GM12891 (cell line): ENCODE measurements at regions not wholly inside any gene's neighbourhood (a gene's known extent, or its start where the extent isn't known, plus 50 kb on each side); places are given as distances from the start of the nearest gene placed in this dataset.

ENCODE experiments used
- PAX5 ChIP-seq: IDR thresholded peaks from 2 replicates; pipeline ENCODE4 v1.6.1; 2011; ENCODE audit warnings: low read length, moderate library complexity, mild to moderate bottlenecking; ENCODE audit not compliant: insufficient read depth, severe bottlenecking
- POLR2A ChIP-seq: IDR thresholded peaks from 2 replicates; pipeline ENCODE4 v1.6.1; 2011; ENCODE audit warnings: low read depth, low read length, control low read depth
- POLR2AphosphoS5 ChIP-seq: IDR thresholded peaks from 2 replicates; pipeline ENCODE4 v1.6.1; 2011; ENCODE audit warnings: low read depth, low read length, control low read depth
- SPI1 ChIP-seq: IDR thresholded peaks from 2 replicates; pipeline ENCODE4 v1.6.1; 2011; ENCODE audit warnings: low read depth, low read length, control low read depth

DNA sequence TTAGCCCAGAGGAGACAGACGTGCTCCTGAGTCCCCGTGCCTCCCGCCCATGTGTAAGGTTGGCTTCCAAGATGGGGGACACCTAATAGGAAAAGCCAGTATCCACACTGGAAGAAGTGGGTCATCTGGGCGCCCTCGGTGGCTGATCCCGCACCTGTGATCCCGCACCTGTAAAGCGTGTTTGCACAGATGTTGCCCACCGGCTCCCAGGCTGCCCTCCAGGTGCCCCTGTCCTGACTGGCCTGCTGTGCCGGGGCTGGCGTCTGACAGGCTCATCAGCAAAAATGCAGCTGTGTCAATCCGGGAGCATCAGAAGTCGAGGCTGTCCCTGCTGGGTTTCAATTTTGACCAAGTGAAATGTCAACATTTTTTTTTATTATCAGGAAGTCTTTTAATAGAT is 88.5 kb downstream of the IRX1 start:
- TF ChIP-seq POLR2AphosphoS5 (no peak), POLR2A (no peak), SPI1 (no peak), PAX5 (no peak)
